ENCODE measurements at regions not wholly inside any gene's neighbourhood (a gene's known extent, or its start where the extent isn't known, plus 50 kb on each side); places are given as distances from the start of the nearest gene placed in this dataset.
A peak's percentile ranks its signal among the peaks of the same experiment; 100 is the strongest.

GRCh38 chr20:6184086-6184485, 61.3 kb upstream of the FERMT1 start:
- DNase-seq, result no peak

GRCh38 chr20:6180531-6180930, 57.7 kb upstream of the FERMT1 start:
- no peak for DNase-seq

GRCh38 chr20:6178537-6178936, 55.7 kb upstream of the FERMT1 start:
- peak; percentile 45 for DNase-seq

- no peak for DNase-seq
These were observed 50.7 kb upstream of the FERMT1 start for GRCh38 chr20:6173481-6173880.

Measured in COR-L47 (cell line).